RWPE2 (cell line): ENCODE measurements at regions not wholly inside any gene's neighbourhood (a gene's known extent, or its start where the extent isn't known, plus 50 kb on each side); places are given as distances from the start of the nearest gene placed in this dataset.

Experiments
- ATAC-seq: fragments of 200-7000 bp; cut with Tn5 transposase; 3 replicates; pipeline ENCODE4 v1.9.1; 2021; ENCODE audit warnings: low read depth
- DNase-seq: peaks from one replicate; pipeline ENCODE4 v3.0.0-alpha.2; 2020; ENCODE audit warnings: low spot score
- H3K27ac ChIP-seq: fragments of 450-650 bp; 2 replicates; pipeline ENCODE4 v1.5.1; 2017; ENCODE audit warnings: mild to moderate bottlenecking; ENCODE audit not compliant: poor library complexity, severe bottlenecking
- H3K27me3 ChIP-seq: fragments of 250-450 bp; sonication (Bioruptor Pico); 2 replicates; pipeline ENCODE4 v1.5.1; 2021; ENCODE audit warnings: mild to moderate bottlenecking, moderate library complexity; ENCODE audit not compliant: insufficient read depth, poor library complexity, severe bottlenecking
- H3K36me3 ChIP-seq: fragments of 250-450 bp; sonication (Bioruptor Pico); 2 replicates; pipeline ENCODE4 v1.5.1; 2020; ENCODE audit warnings: low read depth, mild to moderate bottlenecking, moderate library complexity
- H3K4me1 ChIP-seq: fragments of 250-450 bp; sonication (Bioruptor Pico); 2 replicates; pipeline ENCODE4 v1.5.1; 2021; ENCODE audit warnings: mild to moderate bottlenecking, moderate library complexity; ENCODE audit not compliant: insufficient read depth, poor library complexity, severe bottlenecking
- H3K4me3 ChIP-seq: fragments of 250-450 bp; sonication (Bioruptor Pico); 2 replicates; pipeline ENCODE4 v1.5.1; 2021; ENCODE audit warnings: mild to moderate bottlenecking, moderate library complexity; ENCODE audit not compliant: severe bottlenecking
- H3K9me3 ChIP-seq: fragments of 250-450 bp; sonication (Bioruptor Pico); 2 replicates; pipeline ENCODE4 v1.5.1; 2021; ENCODE audit warnings: mild to moderate bottlenecking, moderate library complexity; ENCODE audit not compliant: severe bottlenecking
- CTCF ChIP-seq: fragments of 450-650 bp; IDR thresholded peaks from one replicate; pipeline ENCODE4 v1.5.1; 2017; ENCODE audit warnings: mild to moderate bottlenecking, moderate library complexity; ENCODE audit not compliant: poor library complexity, severe bottlenecking

GRCh38 chr18:78410094-78410786 lies 569.4 kb upstream of the SALL3 start:
- peaks cover 2% of the 10 kb centered on the region for H3K9me3 ChIP-seq
- H3K4me1 ChIP-seq, result no peaks in the 10 kb centered on the region
- ATAC-seq (no peak), DNase-seq (no peak)
- no peak overlapping the region for H3K4me3 ChIP-seq
- no peak overlapping the region for H3K27ac ChIP-seq
- no peaks in the 10 kb centered on the region for H3K36me3 ChIP-seq
- no peaks in the 10 kb centered on the region for H3K27me3 ChIP-seq
- TF ChIP-seq CTCF, result no peak

GRCh38 chr18:78411539-78411938 lies 568.1 kb upstream of the SALL3 start:
- Histone ChIP-seq H3K4me1 (no peaks in the 10 kb centered on the region), H3K9me3 (peaks cover 2% of the 10 kb centered on the region), H3K36me3 (no peaks in the 10 kb centered on the region), H3K27me3 (no peaks in the 10 kb centered on the region), H3K4me3 (no peak overlapping the region), H3K27ac (no peak overlapping the region)
- DNase-seq (no peak), ATAC-seq (no peak)
- no peak for TF ChIP-seq CTCF

GRCh38 chr18:78414302-78414701 lies 565.3 kb upstream of the SALL3 start:
- DNase-seq (no peak), ATAC-seq (no peak)
- no peak overlapping the region for H3K27ac ChIP-seq
- H3K9me3 ChIP-seq, result peaks cover 2% of the 10 kb centered on the region
- H3K4me3 ChIP-seq, result no peak overlapping the region
- H3K4me1 ChIP-seq, result no peaks in the 10 kb centered on the region
- no peaks in the 10 kb centered on the region for H3K27me3 ChIP-seq
- TF ChIP-seq CTCF, result no peak
- H3K36me3 ChIP-seq, result no peaks in the 10 kb centered on the region

GRCh38 chr18:78416853-78417252 lies 562.8 kb upstream of the SALL3 start:
- TF ChIP-seq CTCF, result no peak
- H3K9me3 ChIP-seq, result peaks cover 2% of the 10 kb centered on the region
- no peaks in the 10 kb centered on the region for H3K27me3 ChIP-seq
- DNase-seq (no peak), ATAC-seq (no peak)
- H3K36me3 ChIP-seq, result no peaks in the 10 kb centered on the region
- no peaks in the 10 kb centered on the region for H3K4me1 ChIP-seq
- H3K4me3 ChIP-seq, result no peak overlapping the region
- H3K27ac ChIP-seq, result no peak overlapping the region

GRCh38 chr18:78418379-78418778 lies 561.2 kb upstream of the SALL3 start:
- no peak for TF ChIP-seq CTCF
- no peak overlapping the region for H3K4me3 ChIP-seq
- H3K27me3 ChIP-seq, result no peaks in the 10 kb centered on the region
- H3K4me1 ChIP-seq, result no peaks in the 10 kb centered on the region
- no peak overlapping the region for H3K27ac ChIP-seq
- ATAC-seq (no peak), DNase-seq (no peak)
- no peaks in the 10 kb centered on the region for H3K36me3 ChIP-seq
- peaks cover 2% of the 10 kb centered on the region for H3K9me3 ChIP-seq
